ENCODE measurements at regions not wholly inside any gene's neighbourhood (a gene's known extent, or its start where the extent isn't known, plus 50 kb on each side); places are given as distances from the start of the nearest gene placed in this dataset.

GRCh38 chr14:71773898-71774481, 158.2 kb upstream of the RGS6 start:
- no peak overlapping the region for H2AFZ ChIP-seq (ENCODE audit: low read depth, low read length)
- no peak overlapping the region for H3K4me3 ChIP-seq (ENCODE audit: low read length)
- no peak overlapping the region for H3K27ac ChIP-seq (ENCODE audit: low read length)
- no peaks in the 10 kb centered on the region for H3K79me2 ChIP-seq (replicated peaks; ENCODE audit: insufficient read depth, low read length)
- TF ChIP-seq CTCF (IDR thresholded peaks at IDR 0.05; ENCODE audit: poor library complexity, severe bottlenecking) (no peak), TAF1 (IDR thresholded peaks at IDR 0.05; ENCODE audit: low read depth) (no peak), EZH2 (IDR thresholded peaks at IDR 0.05; ENCODE audit: borderline replicate concordance, insufficient read depth, low read length, poor library complexity, severe bottlenecking) (no peak), RAD21 (conservative IDR thresholded peaks at IDR 0.05) (no peak), SMC3 (conservative IDR thresholded peaks at IDR 0.05; ENCODE audit: poor library complexity) (no peak), EP300 (conservative IDR thresholded peaks at IDR 0.05; ENCODE audit: poor library complexity, severe bottlenecking) (no peak), POLR2AphosphoS5 (IDR thresholded peaks at IDR 0.05) (no peak), REST (IDR thresholded peaks at IDR 0.05; ENCODE audit: borderline replicate concordance) (no peak), MXI1 (conservative IDR thresholded peaks at IDR 0.05; ENCODE audit: poor library complexity, severe bottlenecking) (no peak)
- H3F3A ChIP-seq (ENCODE audit: insufficient read depth, low read length, poor library complexity, severe bottlenecking) = no peaks in the 10 kb centered on the region
- H3K9me2 ChIP-seq (ENCODE audit: insufficient read depth, low read length) = no peaks in the 10 kb centered on the region
- H3K4me2 ChIP-seq (ENCODE audit: low read length) = no peak overlapping the region
- no peaks in the 10 kb centered on the region for H3K36me3 ChIP-seq (ENCODE audit: insufficient read depth, low read length)
- H3K9ac ChIP-seq (ENCODE audit: low read length) = no peak overlapping the region
- no peaks in the 10 kb centered on the region for H4K20me1 ChIP-seq (ENCODE audit: insufficient read depth)
- no peaks in the 10 kb centered on the region for H3K27me3 ChIP-seq (ENCODE audit: insufficient read depth, low read depth, low read length)
- no peaks in the 10 kb centered on the region for H3K9me3 ChIP-seq (ENCODE audit: low read length)

DNA sequence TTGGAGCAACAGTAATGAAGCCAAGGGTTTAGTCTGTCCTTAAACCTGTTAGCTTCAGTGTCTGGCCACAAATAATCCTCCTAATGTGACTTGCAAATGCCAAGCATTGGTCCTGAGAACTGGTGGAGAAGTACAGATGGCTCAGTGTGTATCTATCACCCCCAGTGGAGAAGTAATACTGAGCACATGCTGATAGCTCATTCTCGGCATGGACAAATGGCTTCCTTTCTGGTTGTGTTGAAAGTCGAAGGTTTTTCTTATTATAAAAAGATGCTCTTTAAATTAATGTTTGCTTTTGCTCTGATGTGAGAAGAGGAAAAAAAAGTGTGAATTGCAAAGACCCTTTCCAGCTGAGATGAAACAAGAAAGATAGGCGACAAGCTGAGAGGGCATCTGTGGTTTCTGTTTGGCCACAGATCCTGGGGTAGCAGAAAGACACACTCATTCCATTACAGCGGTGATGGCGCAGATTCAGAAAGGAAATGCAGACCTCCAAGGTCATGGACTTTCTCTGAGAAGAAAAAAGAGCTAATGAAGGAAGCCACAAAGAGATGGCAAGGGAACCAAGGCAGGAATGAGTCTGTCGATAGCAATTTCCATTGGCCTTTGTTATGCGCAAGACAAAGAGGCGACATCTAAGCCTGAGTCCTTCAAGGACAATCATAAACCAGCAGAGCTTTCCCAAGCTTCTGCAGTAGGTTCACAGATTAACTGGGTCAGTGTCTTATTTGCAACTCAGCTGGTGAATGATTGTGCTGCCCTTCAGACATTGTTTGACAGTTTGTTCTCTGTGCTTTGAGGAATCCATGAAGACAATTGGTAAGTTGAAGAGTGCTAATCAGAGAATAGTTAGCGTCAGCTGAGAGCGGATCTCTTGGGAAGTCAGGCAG, 155.5 kb upstream of the RGS6 start:
- H4K20me1 ChIP-seq (ENCODE audit: insufficient read depth) = no peaks in the 10 kb centered on the region
- no peaks in the 10 kb centered on the region for H3K9me2 ChIP-seq (ENCODE audit: insufficient read depth, low read length)
- no peaks in the 10 kb centered on the region for H3K27me3 ChIP-seq (ENCODE audit: insufficient read depth, low read depth, low read length)
- no peak overlapping the region for H3K27ac ChIP-seq (ENCODE audit: low read length)
- H2AFZ ChIP-seq (ENCODE audit: low read depth, low read length) = no peak overlapping the region
- TF ChIP-seq MXI1 (conservative IDR thresholded peaks at IDR 0.05; ENCODE audit: poor library complexity, severe bottlenecking) (no peak), EZH2 (IDR thresholded peaks at IDR 0.05; ENCODE audit: borderline replicate concordance, insufficient read depth, low read length, poor library complexity, severe bottlenecking) (no peak), SMC3 (conservative IDR thresholded peaks at IDR 0.05; ENCODE audit: poor library complexity) (no peak)
- H3K9me3 ChIP-seq (ENCODE audit: low read length) = no peaks in the 10 kb centered on the region
- H3K4me2 ChIP-seq (ENCODE audit: low read length) = no peak overlapping the region
- H3F3A ChIP-seq (ENCODE audit: insufficient read depth, low read length, poor library complexity, severe bottlenecking) = no peaks in the 10 kb centered on the region
- no peak overlapping the region for H3K4me3 ChIP-seq (ENCODE audit: low read length)
- no peaks in the 10 kb centered on the region for H3K36me3 ChIP-seq (ENCODE audit: insufficient read depth, low read length)
- H3K79me2 ChIP-seq (replicated peaks; ENCODE audit: insufficient read depth, low read length) = no peaks in the 10 kb centered on the region
- no peak overlapping the region for H3K9ac ChIP-seq (ENCODE audit: low read length)
